HL-60 (cell line): ENCODE measurements at regions not wholly inside any gene's neighbourhood (a gene's known extent, or its start where the extent isn't known, plus 50 kb on each side); places are given as distances from the start of the nearest gene placed in this dataset.

Experiments
- DNase-seq, 2 experiments: peaks; one replicate each; pipeline ENCODE4 v3.0.0-alpha.2; 2010 to 2020; ENCODE audit warnings: low read depth in 1 of 2, low spot score in 1 of 2
- H3K27ac ChIP-seq: fragments of 250-450 bp; sonication (Bioruptor Pico); replicated peaks from 2 replicates; pipeline ENCODE4 v1.5.1; 2020; ENCODE audit warnings: mild to moderate bottlenecking, moderate library complexity
- H3K27me3 ChIP-seq: fragments of 250-450 bp; sonication (Bioruptor Pico); 2 replicates; pipeline ENCODE4 v1.5.1; 2021; ENCODE audit warnings: mild to moderate bottlenecking, moderate library complexity; ENCODE audit not compliant: insufficient read depth, poor library complexity, severe bottlenecking
- H3K4me3 ChIP-seq: replicated peaks from 2 replicates; pipeline ENCODE4 v1.5.1; 2011; ENCODE audit warnings: mild to moderate bottlenecking, control low read depth, low read length; ENCODE audit not compliant: insufficient read depth
- CTCF ChIP-seq: IDR thresholded peaks from one replicate; pipeline ENCODE4 v1.5.1; 2011; ENCODE audit warnings: low read length, control low read depth, inconsistent platforms; ENCODE audit not compliant: insufficient read depth
- GABPA ChIP-seq: IDR thresholded peaks from 2 replicates; pipeline ENCODE4 v1.6.1; 2012; ENCODE audit warnings: low read depth
- POLR2AphosphoS5 ChIP-seq: IDR thresholded peaks from 2 replicates; pipeline ENCODE4 v1.6.1; 2012; ENCODE audit warnings: low read depth
- REST ChIP-seq: IDR thresholded peaks from 2 replicates; pipeline ENCODE4 v1.6.1; 2012; ENCODE audit warnings: low read depth; ENCODE audit not compliant: insufficient replicate concordance
- SPI1 ChIP-seq: IDR thresholded peaks from 2 replicates; pipeline ENCODE4 v1.6.1; 2012; ENCODE audit warnings: low read depth, mild to moderate bottlenecking, borderline replicate concordance

- H3K4me3 ChIP-seq, result no peak overlapping the region
- peaks cover 3% of the 10 kb centered on the region for H3K27me3 ChIP-seq
- no peak overlapping the region for H3K27ac ChIP-seq
- TF ChIP-seq CTCF (no peak), SPI1 (no peak), POLR2AphosphoS5 (no peak), GABPA (no peak), REST (no peak)
- DNase-seq, result no peak
Measured at GRCh38 chr17:77596491-77597417, 361.7 kb upstream of the TNRC6C start.

GRCh38 chr17:77597418-77598240, 360.9 kb upstream of the TNRC6C start:
- no peak overlapping the region for H3K27ac ChIP-seq
- no peak overlapping the region for H3K4me3 ChIP-seq
- TF ChIP-seq SPI1 (no peak), CTCF (no peak), POLR2AphosphoS5 (no peak), GABPA (no peak), REST (no peak)
- DNase-seq, result no peak
- peaks cover 3% of the 10 kb centered on the region for H3K27me3 ChIP-seq

GRCh38 chr17:77598241-77598620, 360.3 kb upstream of the TNRC6C start:
- DNase-seq, result no peak
- Histone ChIP-seq H3K27me3 (peaks cover 3% of the 10 kb centered on the region), H3K27ac (no peak overlapping the region), H3K4me3 (no peak overlapping the region)
- TF ChIP-seq CTCF, result no peak
- TF ChIP-seq POLR2AphosphoS5, result no peak
- no peak for TF ChIP-seq SPI1
- TF ChIP-seq GABPA, result no peak
- no peak for TF ChIP-seq REST
